D721Med (cell line): ENCODE measurements at regions not wholly inside any gene's neighbourhood (a gene's known extent, or its start where the extent isn't known, plus 50 kb on each side); places are given as distances from the start of the nearest gene placed in this dataset.

Experiments used
- DNase-seq: peaks from one replicate; pipeline ENCODE4 v3.0.0; 2011; ENCODE audit warnings: low spot score; ENCODE audit not compliant: insufficient read length
- FAIRE-seq: peaks from 2 replicates; lab custom pipeline; 2011; peaks lifted over from hg19 to GRCh38; lab: Jason Lieb, UNC
- TF ChIP-seq, protein P1 (sequence below): IDR thresholded peaks from 2 replicates; pipeline ENCODE4 v1.5.1; 2012; ENCODE audit warnings: mild to moderate bottlenecking, control low read depth; ENCODE audit not compliant: insufficient read depth; ENCODE audit errors: missing control alignments

DNA sequence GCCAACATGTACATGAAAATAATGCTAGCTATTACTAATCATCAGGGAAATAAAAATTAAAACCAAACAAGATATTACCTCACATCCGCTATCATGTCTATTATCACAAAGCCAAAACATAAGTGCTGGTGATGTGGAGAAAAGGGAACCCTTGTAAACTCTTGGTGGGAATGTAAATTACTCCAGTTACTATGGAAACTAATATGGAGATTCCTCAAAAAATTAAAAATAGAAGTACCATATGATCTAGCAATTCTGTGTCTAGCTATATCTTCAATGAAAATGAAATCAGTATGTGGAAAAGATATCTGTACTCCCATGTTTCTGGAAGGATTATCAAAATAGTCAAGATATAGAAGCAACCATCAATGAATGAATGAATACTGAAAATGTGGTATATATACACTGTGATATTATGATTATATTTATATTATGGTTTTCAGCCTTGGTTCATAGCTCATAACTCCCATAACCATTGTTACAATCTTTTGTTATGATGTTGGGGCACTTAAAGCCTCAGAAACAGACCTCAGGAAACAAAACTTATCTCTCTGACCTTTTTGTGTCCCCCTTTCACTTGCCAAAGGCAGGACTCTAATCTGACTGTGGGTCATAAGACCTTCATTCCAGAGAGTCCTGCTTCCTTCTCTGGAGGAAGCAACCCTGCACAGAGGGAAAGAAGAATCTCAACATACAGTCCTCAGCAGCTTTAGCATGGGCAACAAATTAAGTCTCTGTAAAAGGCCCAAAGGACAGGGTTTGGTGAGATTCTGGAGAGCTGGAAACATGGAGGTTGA, 933.2 kb downstream of the ADGRL3 start:
- TF ChIP-seq, protein P1, sequence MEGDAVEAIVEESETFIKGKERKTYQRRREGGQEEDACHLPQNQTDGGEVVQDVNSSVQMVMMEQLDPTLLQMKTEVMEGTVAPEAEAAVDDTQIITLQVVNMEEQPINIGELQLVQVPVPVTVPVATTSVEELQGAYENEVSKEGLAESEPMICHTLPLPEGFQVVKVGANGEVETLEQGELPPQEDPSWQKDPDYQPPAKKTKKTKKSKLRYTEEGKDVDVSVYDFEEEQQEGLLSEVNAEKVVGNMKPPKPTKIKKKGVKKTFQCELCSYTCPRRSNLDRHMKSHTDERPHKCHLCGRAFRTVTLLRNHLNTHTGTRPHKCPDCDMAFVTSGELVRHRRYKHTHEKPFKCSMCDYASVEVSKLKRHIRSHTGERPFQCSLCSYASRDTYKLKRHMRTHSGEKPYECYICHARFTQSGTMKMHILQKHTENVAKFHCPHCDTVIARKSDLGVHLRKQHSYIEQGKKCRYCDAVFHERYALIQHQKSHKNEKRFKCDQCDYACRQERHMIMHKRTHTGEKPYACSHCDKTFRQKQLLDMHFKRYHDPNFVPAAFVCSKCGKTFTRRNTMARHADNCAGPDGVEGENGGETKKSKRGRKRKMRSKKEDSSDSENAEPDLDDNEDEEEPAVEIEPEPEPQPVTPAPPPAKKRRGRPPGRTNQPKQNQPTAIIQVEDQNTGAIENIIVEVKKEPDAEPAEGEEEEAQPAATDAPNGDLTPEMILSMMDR = no peak
- DNase-seq (no peak), FAIRE-seq (no peak)

DNA sequence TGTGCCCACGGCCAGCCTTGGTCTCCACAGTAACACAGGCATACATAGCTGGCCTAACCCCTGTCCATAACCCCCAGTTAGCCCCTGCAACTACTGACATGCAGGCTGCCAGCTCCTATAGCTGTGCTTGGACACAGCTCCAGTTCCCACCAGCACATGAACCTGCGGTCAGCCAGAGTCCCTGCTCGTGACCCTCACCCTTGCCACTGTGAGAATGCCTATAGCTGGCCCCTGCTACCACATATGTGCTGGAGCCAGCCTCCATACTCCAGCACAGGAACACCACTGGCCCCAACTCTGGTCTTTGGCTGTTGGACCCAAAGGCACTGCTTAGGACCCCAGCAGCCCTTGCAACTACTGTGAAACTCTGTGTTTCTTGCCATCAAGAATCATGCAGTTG, 930.9 kb downstream of the ADGRL3 start:
- TF ChIP-seq, protein P1 = no peak
- DNase-seq (no peak), FAIRE-seq (no peak)

DNA sequence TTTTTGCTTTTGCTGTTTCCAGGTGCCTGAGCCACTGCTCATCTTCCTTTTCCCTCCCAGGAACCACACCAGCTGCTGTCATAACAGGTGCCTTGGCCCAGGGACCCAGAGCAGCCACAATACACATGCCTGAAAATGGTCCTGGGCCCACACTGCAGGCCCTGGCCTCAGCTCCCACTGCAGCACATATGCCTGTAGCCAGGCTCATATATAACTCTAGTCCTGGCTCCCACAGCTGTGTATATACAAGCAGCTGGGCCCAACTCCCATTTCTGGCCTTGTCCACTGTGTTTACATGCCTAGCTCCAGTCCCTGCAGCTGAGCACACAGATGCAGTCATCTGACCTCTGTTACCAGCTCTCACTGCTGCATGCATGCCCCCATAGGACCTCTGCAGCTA, 930.5 kb downstream of the ADGRL3 start:
- FAIRE-seq = no peak
- DNase-seq = no peak

DNA sequence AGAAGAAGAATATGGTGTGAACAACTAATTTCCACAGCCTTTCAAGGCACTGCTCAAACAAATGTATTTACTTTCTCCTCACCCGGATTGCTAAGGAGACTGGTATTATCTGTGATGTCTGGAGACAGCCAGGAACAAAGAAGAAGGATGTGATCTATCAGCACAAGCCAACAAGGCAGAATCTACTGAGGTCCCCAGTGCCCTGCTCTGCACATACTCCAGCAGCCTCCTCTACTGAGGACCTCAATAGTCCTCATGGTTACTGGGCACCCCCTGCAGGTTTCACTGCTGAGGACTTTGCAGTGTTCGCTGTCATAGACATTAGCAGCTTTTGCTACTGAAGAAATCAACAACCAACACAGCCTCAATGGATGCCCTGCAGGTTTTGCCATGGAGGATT, 930.1 kb downstream of the ADGRL3 start:
- no peak for FAIRE-seq
- no peak for DNase-seq
- TF ChIP-seq, protein P1 = no peak

More for the DNA sequence above, 930.5 kb downstream of the ADGRL3 start:
- TF ChIP-seq, protein P1 = no peak
